Caco-2 (cell line): ENCODE measurements at regions not wholly inside any gene's neighbourhood (a gene's known extent, or its start where the extent isn't known, plus 50 kb on each side); places are given as distances from the start of the nearest gene placed in this dataset.

Experiments used
- BruUV-seq: library from RNA; stranded (reverse); fragments of 400-500 nt; replicated peaks from 2 replicates; lab custom pipeline; 2021; lab: Mats Ljungman, UMichigan
- CTCF ChIA-PET: fragments of 300-600 bp; sonication (Branson Sonifier 250); formaldehyde crosslinking; loops from one replicate; lab custom pipeline; 2022; ENCODE audit warnings: antibody characterized with exemption; lab: Charles Lee
- POLR2A ChIA-PET: fragments of 300-600 bp; sonication (Branson Sonifier 250); formaldehyde crosslinking; loops from one replicate; lab custom pipeline; 2022; ENCODE audit warnings: antibody characterized with exemption; lab: Charles Lee
- DNase-seq, 2 experiments: peaks; one replicate each; pipeline versions ENCODE4 v3.0.0 to v3.0.0-alpha.2; 2020 to 2022
- H3K27me3 ChIP-seq: replicated peaks from 2 replicates; pipeline ENCODE4 v1.6.0; 2011; ENCODE audit warnings: low read length; ENCODE audit not compliant: control insufficient read depth, insufficient read depth
- H3K36me3 ChIP-seq: 2 replicates; pipeline ENCODE4 v1.5.1; 2011; ENCODE audit warnings: low read length; ENCODE audit not compliant: control insufficient read depth, insufficient read depth
- H3K4me1 ChIP-seq: fragments of 250-450 bp; sonication (Bioruptor Pico); 2 replicates; pipeline ENCODE4 v1.5.1; 2020; ENCODE audit warnings: mild to moderate bottlenecking
- H3K4me3 ChIP-seq: 2 replicates; pipeline ENCODE4 v1.5.1; 2011; ENCODE audit warnings: low read depth, mild to moderate bottlenecking, control low read depth, low read length
- H3K9me3 ChIP-seq: fragments of 250-450 bp; sonication (Bioruptor Pico); 2 replicates; pipeline ENCODE4 v1.5.1; 2020; ENCODE audit warnings: mild to moderate bottlenecking, moderate library complexity
- H3K27ac Mint-ChIP-seq: one replicate; pipeline ENCODE4 v1.8.0; 2022; ENCODE audit warnings: mixed read lengths; ENCODE audit not compliant: unreplicated experiment
- H3K27me3 Mint-ChIP-seq: one replicate; pipeline ENCODE4 v1.8.0; 2022; ENCODE audit warnings: mixed read lengths; ENCODE audit not compliant: insufficient read depth, unreplicated experiment
- H3K36me3 Mint-ChIP-seq: one replicate; pipeline ENCODE4 v1.8.0; 2022; ENCODE audit warnings: mild to moderate bottlenecking, mixed read lengths; ENCODE audit not compliant: insufficient read depth, unreplicated experiment
- H3K4me1 Mint-ChIP-seq: one replicate; pipeline ENCODE4 v1.8.0; 2022; ENCODE audit warnings: low read depth, mixed read lengths; ENCODE audit not compliant: unreplicated experiment
- H3K4me3 Mint-ChIP-seq: one replicate; pipeline ENCODE4 v1.8.0; 2022; ENCODE audit warnings: mild to moderate bottlenecking, moderate library complexity, mixed read lengths; ENCODE audit not compliant: unreplicated experiment
- H3K9me3 Mint-ChIP-seq: one replicate; pipeline ENCODE4 v1.8.0; 2022; ENCODE audit warnings: mixed read lengths; ENCODE audit not compliant: unreplicated experiment
- CTCF ChIP-seq, 2 experiments: fragments of 200-600 bp in 1 of 2; IDR thresholded peaks; 1 replicate in 1 of 2; 2 replicates in 1 of 2; pipeline versions ENCODE4 v1.5.1 to v1.8.0; 2011 to 2022; ENCODE audit warnings: antibody characterized with exemption in 1 of 2, control low read depth in 1 of 2, inconsistent platforms in 1 of 2, low read depth in 1 of 2, low read length in 1 of 2, mild to moderate bottlenecking in 1 of 2, moderate library complexity in 1 of 2; ENCODE audit not compliant: insufficient read depth in 1 of 2, severe bottlenecking in 1 of 2, unreplicated experiment in 1 of 2
- intact Hi-C: fragments of 100-400 bp; cut with micrococcal nuclease; formaldehyde crosslinking; loops from one replicate; pipeline ENCODE4 v1.10.0; 2022; ENCODE audit not compliant: unreplicated experiment

- Histone ChIP-seq H3K4me3 (no peak overlapping the region), H3K27me3 (no peaks in the 10 kb centered on the region), H3K4me1 (no peaks in the 10 kb centered on the region), H3K9me3 (no peaks in the 10 kb centered on the region), H3K36me3 (no peaks in the 10 kb centered on the region)
- intact Hi-C loops, result no loop called here
- Mint-ChIP-seq H3K9me3 (no peaks in the 10 kb centered on the region), H3K27ac (no peak overlapping the region), H3K4me1 (no peaks in the 10 kb centered on the region), H3K36me3 (no peaks in the 10 kb centered on the region), H3K4me3 (no peak overlapping the region), H3K27me3 (peaks cover 8% of the 10 kb centered on the region)
- DNase-seq, result no peak
- BruUV-seq, result no TSS peak
- POLR2A ChIA-PET, result no interaction called here
- CTCF ChIA-PET, result no interaction called here
- TF ChIP-seq CTCF (IDR thresholded peaks at IDR 0.05; ENCODE audit: insufficient read depth in 1 of 2, low read depth in 1 of 2, low read length in 1 of 2, severe bottlenecking in 1 of 2, unreplicated experiment in 1 of 2), result no peak
Observed at GRCh38 chr14:87084908-87085307, 908.1 kb downstream of the GALC start.

- Mint-ChIP-seq H3K4me3 (no peak overlapping the region), H3K27me3 (peaks cover 8% of the 10 kb centered on the region), H3K36me3 (no peaks in the 10 kb centered on the region), H3K27ac (no peak overlapping the region), H3K4me1 (no peaks in the 10 kb centered on the region), H3K9me3 (no peaks in the 10 kb centered on the region)
- Histone ChIP-seq H3K36me3 (no peaks in the 10 kb centered on the region), H3K4me1 (no peaks in the 10 kb centered on the region), H3K4me3 (no peak overlapping the region), H3K9me3 (no peaks in the 10 kb centered on the region), H3K27me3 (no peaks in the 10 kb centered on the region)
- BruUV-seq, result no TSS peak
- DNase-seq, result no peak
- TF ChIP-seq CTCF (IDR thresholded peaks at IDR 0.05; ENCODE audit: insufficient read depth in 1 of 2, low read depth in 1 of 2, low read length in 1 of 2, severe bottlenecking in 1 of 2, unreplicated experiment in 1 of 2), result no peak
- intact Hi-C loops, result no loop called here
- ChIA-PET POLR2A (no interaction called here), CTCF (no interaction called here)
Observed at GRCh38 chr14:87082917-87083316, 910.1 kb downstream of the GALC start.

- H3K36me3 ChIP-seq, result no peaks in the 10 kb centered on the region
- no peak overlapping the region for H3K27ac Mint-ChIP-seq
- H3K36me3 Mint-ChIP-seq, result no peaks in the 10 kb centered on the region
- H3K4me1 ChIP-seq, result no peaks in the 10 kb centered on the region
- no peak overlapping the region for H3K4me3 ChIP-seq
- ChIA-PET POLR2A (no interaction called here), CTCF (no interaction called here)
- no peak overlapping the region for H3K4me3 Mint-ChIP-seq
- no peak for DNase-seq
- peaks cover 8% of the 10 kb centered on the region for H3K27me3 Mint-ChIP-seq
- no TSS peak for BruUV-seq
- TF ChIP-seq CTCF (IDR thresholded peaks at IDR 0.05; ENCODE audit: insufficient read depth in 1 of 2, low read depth in 1 of 2, low read length in 1 of 2, severe bottlenecking in 1 of 2, unreplicated experiment in 1 of 2), result no peak
- intact Hi-C loops, result no loop called here
- no peaks in the 10 kb centered on the region for H3K9me3 Mint-ChIP-seq
- H3K27me3 ChIP-seq, result no peaks in the 10 kb centered on the region
- no peaks in the 10 kb centered on the region for H3K4me1 Mint-ChIP-seq
- H3K9me3 ChIP-seq, result no peaks in the 10 kb centered on the region
Observed at GRCh38 chr14:87081004-87081403, 912.0 kb downstream of the GALC start.
